Glomerular endothelial cell (primary cell): ENCODE measurements at regions not wholly inside any gene's neighbourhood (a gene's known extent, or its start where the extent isn't known, plus 50 kb on each side); places are given as distances from the start of the nearest gene placed in this dataset.
A peak's percentile ranks its signal among the peaks of the same experiment; 100 is the strongest.
"Not testable (repeated sequence)": the region's sequence is repeated elsewhere in the genome, so short reads cannot be mapped to it uniquely, and the experiment has no call there.

Experiments
- DNase-seq: peaks from one replicate; pipeline ENCODE4 v3.0.0-alpha.2; 2011; ENCODE audit warnings: low read depth, low spot score; ENCODE audit errors: extremely low read depth

DNA sequence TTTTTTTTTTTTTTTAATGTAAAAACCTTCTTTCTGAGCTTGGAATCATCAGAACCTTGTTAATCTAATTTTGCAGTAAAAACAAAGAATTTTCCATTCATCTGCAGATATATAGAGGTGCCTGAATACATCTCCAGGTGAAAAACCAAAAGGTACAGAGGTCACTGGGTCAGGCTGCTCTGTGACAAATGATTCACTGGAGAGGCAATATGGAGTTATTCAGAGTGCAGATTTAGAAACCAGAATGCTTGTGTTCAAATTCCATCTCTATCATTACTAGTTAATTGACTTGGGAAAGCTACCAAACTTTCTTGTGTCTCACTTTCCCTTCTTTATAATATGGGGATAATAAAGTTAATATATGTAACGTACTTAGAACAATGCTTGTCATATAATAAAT, 51.5 kb upstream of the C1orf53 start:
- DNase-seq: no peak

DNA sequence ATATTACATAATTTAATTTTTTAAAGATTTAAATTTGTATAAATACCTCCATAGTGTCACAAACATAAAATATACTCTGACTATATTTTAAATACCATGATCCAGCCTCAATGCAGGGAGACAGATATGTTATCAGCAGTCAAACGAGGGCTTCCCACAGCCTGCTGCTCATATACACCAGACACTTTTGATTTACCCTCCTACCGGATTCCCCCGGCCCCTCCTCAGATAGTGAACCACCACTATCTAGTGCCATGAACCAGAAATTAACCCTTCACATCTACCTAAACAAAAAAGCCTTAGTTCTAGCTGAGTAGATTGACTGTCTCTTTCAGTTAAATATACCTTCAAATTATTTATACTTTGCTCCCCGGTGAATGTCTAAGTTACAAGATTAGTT, 52.4 kb upstream of the C1orf53 start:
- DNase-seq: no peak

DNA sequence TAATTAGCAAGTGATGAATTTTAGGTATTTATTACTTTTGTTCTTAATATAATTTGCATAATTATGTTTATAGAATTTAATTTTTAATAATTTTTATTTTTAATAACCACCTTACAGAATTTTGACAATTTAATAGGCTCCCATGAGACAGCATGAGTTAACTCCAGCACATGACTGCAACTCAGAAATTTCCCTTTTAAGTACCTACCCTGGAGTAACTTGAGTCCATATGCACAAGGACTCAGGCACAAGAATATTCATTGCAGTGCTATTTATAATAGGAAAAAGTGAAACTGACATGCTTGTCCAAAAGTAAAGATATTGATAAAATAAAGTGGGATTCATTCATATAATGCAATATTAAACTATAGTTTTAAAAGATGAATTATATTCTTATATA, 54.1 kb upstream of the C1orf53 start:
- DNase-seq: no peak

DNA sequence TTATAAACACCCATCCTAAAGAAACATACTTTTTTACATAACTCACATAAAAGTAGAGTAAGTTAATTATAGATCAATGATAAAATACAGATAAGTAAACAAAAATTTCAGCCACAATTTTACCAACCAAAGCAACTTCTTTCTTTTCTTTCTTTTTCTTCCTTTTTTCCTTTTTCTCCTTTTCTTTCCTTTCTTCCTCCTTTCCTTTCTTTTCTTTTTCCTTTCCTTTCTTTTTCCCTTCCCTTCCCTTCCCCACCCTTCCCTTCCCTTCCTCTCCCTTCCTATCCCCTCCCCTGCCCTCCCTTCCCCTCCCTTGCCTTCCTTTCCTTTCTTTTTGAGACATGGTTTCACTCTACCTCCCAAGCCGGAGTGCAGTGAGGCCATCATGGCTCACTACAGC, 56.5 kb upstream of the C1orf53 start:
- no peak for DNase-seq

GRCh38 chr1:197844651-197845050, 57.8 kb upstream of the C1orf53 start:
- DNase-seq: no peak

- DNase-seq: no peak
Measured at GRCh38 chr1:197843401-197843800, 59.0 kb upstream of the C1orf53 start.

- no peak for DNase-seq
Measured at GRCh38 chr1:197842646-197843045, 59.8 kb upstream of the C1orf53 start.

DNA sequence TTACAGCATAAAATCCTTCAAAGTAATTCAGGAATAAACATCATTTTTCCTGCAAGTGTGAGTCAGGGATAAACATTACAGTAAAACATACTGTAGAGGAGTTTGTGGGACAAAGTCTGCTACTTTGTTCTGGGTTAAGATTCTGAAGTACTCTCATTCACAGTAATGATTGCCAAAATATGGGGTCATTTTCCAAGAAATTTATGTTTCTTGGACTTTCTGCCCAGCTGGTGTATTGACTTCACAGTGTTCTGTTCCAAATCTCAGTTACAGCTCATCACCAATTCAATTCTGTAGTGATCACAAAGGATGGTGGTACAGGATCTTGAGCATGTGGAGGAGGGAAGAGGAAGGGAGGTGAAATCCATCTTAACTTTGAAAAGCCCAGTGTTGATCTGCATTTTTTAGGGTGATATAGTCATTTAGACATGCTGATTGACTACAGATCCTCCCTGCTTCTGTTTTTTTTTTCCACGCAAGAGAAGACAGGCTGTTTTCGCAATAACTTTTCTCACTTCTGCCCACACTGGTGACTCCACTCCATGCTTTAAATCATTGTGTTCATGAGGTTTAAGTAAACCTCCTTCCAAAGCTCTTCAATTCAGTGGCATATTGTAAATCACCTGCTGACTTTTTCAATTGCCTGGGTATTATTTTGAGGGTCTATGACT, 60.4 kb upstream of the C1orf53 start:
- DNase-seq: no peak

DNA sequence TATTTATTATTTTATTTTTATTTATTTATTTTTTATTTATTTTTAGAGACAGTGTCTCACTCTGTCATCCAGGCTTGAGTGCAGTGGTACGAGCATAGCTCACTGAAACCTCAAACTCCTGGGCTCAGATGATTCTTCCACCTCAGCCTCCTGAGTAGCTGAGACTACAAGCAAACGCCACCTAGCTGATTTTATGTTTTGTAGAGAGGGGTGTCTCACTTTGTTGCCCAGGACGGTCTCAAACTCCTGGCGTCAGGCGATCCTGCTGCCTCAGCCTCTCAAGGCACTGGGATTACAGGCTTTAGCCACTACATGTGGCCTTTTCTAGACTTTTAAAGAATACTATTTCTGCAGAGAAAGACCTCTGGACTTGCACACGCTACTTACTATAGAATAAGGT, 61.3 kb upstream of the C1orf53 start:
- DNase-seq: no peak

GRCh38 chr1:197839786-197840185, 62.6 kb upstream of the C1orf53 start:
- DNase-seq: not testable (repeated sequence)

DNA sequence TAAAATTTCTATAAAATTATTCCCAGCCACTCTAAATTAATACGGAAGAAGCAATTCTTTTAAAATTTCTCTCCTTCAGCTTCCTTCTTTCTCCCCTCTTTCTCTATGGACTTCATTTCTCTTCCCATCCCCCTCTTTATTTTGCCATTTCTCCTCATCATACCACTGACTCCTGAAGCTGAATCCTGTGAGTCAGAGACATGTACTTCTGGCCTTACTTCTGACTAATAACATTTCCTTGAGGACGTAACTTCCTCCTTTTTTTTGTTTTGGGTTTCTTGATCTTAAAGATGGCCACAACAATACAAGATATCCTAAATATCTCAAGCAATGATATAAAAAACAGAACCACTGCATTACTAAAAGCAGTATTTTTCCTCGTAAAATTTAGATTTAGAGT, 63.6 kb upstream of the DENND1B start:
- peak; percentile 63 for DNase-seq

GRCh38 chr1:197837911-197838310, 62.6 kb upstream of the DENND1B start:
- DNase-seq: no peak

DNA sequence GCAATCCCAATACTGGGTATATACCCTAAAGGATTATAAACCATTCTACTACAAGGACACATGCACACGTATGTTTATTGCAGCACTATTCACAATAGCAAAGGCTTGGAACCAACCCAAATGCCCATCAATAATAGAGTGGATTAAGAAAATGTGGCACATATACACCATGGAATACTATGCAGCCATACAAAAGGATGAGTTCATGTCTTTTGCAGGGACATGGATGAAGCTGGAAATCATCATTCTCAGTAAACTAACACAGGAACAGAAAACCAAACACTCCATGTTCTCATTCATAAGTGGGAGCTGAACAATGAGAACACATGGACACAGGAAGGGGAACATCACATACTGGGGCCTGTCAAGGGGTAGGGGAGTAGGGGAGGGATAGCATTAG, 61.1 kb upstream of the DENND1B start:
- not testable (repeated sequence) for DNase-seq

- DNase-seq: not testable (repeated sequence)
Measured at GRCh38 chr1:197829011-197829410, 53.7 kb upstream of the DENND1B start.

GRCh38 chr1:197825541-197825940, 50.3 kb upstream of the DENND1B start:
- DNase-seq: no peak
